Mucosa of stomach (tissue), 1 donor: ENCODE measurements at regions not wholly inside any gene's neighbourhood (a gene's known extent, or its start where the extent isn't known, plus 50 kb on each side); places are given as distances from the start of the nearest gene placed in this dataset.
"Not testable (repeated sequence)": the region's sequence is repeated elsewhere in the genome, so short reads cannot be mapped to it uniquely, and the experiment has no call there.

Source experiments
- H3K27me3 ChIP-seq: one replicate; pipeline ENCODE4 v1.7.0; 2013; ENCODE audit warnings: mild to moderate bottlenecking, low read length; ENCODE audit not compliant: control insufficient read depth, insufficient read depth
- H3K36me3 ChIP-seq: one replicate; pipeline ENCODE4 v1.7.0; 2013; ENCODE audit warnings: low read length; ENCODE audit not compliant: control insufficient read depth, insufficient read depth
- H3K4me1 ChIP-seq: one replicate; pipeline ENCODE4 v1.7.0; 2013; ENCODE audit warnings: mild to moderate bottlenecking, low read length; ENCODE audit not compliant: control insufficient read depth, insufficient read depth
- H3K4me3 ChIP-seq: one replicate; pipeline ENCODE4 v1.7.0; 2013; ENCODE audit warnings: low read length
- H3K9ac ChIP-seq: one replicate; pipeline ENCODE4 v1.7.0; 2013; ENCODE audit warnings: mild to moderate bottlenecking, low read length, moderate library complexity
- H3K9me3 ChIP-seq: one replicate; pipeline ENCODE4 v1.7.0; 2013; ENCODE audit warnings: mild to moderate bottlenecking, low read length, moderate library complexity; ENCODE audit not compliant: control insufficient read depth
- donor health status: Pancreatic carcinoma.

GRCh38 chr20:47921408-47921807 is 136.1 kb upstream of the SULF2 start:
- no peaks in the 10 kb centered on the region for H3K4me1 ChIP-seq
- no peaks in the 10 kb centered on the region for H3K9me3 ChIP-seq
- no peak overlapping the region for H3K9ac ChIP-seq
- no peaks in the 10 kb centered on the region for H3K36me3 ChIP-seq
- no peak overlapping the region for H3K4me3 ChIP-seq
- peaks cover 6% of the 10 kb centered on the region for H3K27me3 ChIP-seq

- Histone ChIP-seq H3K9ac (no peak overlapping the region), H3K36me3 (no peaks in the 10 kb centered on the region), H3K9me3 (no peaks in the 10 kb centered on the region), H3K4me3 (no peak overlapping the region), H3K4me1 (no peaks in the 10 kb centered on the region), H3K27me3 (no peaks in the 10 kb centered on the region)
Measured at GRCh38 chr20:47917549-47918070, 132.3 kb upstream of the SULF2 start.

DNA sequence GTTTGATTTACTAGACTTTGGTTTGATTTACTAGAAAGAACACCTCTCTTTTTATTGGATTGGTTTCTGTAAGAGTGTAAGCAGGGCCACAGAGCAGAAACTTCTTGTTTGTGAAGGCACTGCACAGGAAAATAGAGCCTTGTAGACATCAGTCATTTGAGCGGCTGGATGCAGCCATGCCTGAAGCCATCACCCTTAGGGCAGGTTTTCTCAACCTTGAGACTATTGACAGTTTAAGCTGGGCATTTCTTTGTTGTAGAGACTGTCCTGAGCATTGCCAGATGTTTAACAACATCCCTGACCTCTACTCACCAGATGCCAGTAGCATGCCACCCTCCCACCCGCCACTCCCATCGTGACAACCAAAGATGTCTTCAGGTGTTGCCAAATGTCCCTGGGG is 130.2 kb upstream of the SULF2 start:
- Histone ChIP-seq H3K36me3 (no peaks in the 10 kb centered on the region), H3K4me3 (no peak overlapping the region), H3K9ac (no peak overlapping the region), H3K27me3 (no peaks in the 10 kb centered on the region), H3K9me3 (no peaks in the 10 kb centered on the region), H3K4me1 (no peaks in the 10 kb centered on the region)

DNA sequence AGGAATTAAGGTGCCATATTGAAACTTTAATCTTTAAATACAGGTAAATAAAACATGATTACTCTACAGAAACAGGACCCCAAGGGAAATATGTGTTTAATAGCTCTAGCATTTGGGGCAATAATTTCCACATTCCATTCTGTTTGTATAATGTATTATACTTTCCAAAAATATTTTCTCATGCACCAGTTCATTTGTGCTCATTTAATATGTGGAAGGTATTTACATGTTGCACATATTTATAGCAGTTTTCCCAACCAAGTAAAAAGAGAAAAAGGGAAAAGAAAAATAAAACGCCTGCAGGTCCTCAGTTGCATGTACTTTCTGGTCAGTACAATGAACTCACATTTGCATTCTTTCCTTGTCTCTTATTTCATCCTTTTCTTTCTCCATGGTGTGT is 129.5 kb upstream of the SULF2 start:
- Histone ChIP-seq H3K27me3 (no peaks in the 10 kb centered on the region), H3K4me1 (no peaks in the 10 kb centered on the region), H3K9me3 (no peaks in the 10 kb centered on the region), H3K4me3 (no peak overlapping the region), H3K9ac (no peak overlapping the region), H3K36me3 (no peaks in the 10 kb centered on the region)

DNA sequence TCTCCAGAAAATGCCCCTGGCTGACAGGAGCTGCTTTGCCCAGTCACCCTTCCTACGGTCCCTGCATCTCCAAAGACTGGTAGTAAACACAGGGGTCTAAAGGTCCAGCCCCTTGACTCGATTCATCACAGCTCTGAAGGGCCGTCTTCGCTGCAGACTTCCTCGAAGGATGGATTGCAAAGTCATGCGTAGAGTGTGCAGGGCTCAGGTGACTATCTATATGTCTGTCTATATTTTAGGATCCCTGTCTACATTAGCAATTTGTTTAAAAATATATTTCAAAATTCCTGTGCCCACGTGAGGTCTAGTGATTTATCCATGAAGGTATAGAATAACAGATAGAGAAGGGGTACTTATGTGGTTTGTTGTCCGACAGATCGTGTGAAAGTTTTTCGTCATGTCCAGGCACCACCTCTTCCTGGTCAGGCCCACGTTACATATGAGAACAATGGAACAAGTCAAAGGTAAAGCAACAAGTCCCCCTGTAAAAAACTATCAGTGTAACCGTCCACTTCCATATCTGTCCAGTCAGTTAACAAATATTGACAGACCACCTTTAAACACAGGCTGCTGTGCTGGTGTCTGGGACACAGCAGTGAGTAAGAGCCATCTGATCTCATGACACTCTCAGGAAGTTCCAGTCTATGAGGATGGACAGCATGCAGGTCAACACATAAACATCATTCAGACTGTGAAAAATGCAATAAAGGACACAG is 127.7 kb upstream of the SULF2 start:
- not testable (repeated sequence) for H3K4me3 ChIP-seq

GRCh38 chr20:47912165-47912564 is 126.9 kb upstream of the SULF2 start:
- H3K36me3 ChIP-seq, H3K27me3 ChIP-seq, H3K4me1 ChIP-seq, H3K9ac ChIP-seq, H3K4me3 ChIP-seq, H3K9me3 ChIP-seq: not testable (repeated sequence)

More for the DNA sequence above, 127.7 kb upstream of the SULF2 start:
- H3K4me1 ChIP-seq, H3K27me3 ChIP-seq, H3K9me3 ChIP-seq, H3K36me3 ChIP-seq, H3K9ac ChIP-seq: not testable (repeated sequence)

DNA sequence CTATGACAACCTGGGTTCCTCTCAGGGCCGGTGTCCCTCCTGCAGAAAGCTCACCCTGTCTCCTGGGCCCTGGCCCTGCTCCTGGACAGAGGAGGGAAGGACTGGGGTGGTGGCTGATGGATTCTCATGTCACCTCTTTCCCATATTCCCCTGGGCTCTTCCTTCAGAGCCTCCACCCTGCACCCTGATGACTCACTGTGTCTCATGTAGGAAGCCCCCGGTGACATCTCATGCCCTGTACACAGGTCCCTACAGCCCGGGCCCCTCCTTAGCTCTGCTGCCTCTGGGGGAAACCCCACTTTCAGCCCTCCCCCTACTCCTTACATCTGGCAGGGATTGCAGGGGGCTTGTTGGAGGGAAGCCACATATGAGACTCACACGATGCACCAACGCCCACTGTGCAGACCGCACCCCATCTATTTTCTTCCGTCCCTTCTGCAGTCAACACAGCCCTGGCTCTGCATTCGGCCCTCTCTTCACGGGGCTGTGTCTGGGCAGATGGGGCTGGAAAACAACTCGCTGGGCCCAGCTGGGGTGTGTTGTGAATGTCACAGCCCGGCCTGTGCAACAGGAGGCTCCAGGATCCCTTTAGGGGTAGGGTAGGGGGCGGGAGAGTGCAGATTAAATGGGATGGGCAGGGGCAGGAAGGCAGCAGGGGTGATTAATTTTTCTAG is 124.6 kb upstream of the SULF2 start:
- not testable (repeated sequence) for H3K9me3 ChIP-seq, H3K4me3 ChIP-seq, H3K36me3 ChIP-seq, H3K4me1 ChIP-seq, H3K9ac ChIP-seq, H3K27me3 ChIP-seq

GRCh38 chr20:47908361-47909035 is 123.2 kb upstream of the SULF2 start:
- H3K9ac ChIP-seq, H3K36me3 ChIP-seq, H3K27me3 ChIP-seq, H3K4me1 ChIP-seq, H3K9me3 ChIP-seq, H3K4me3 ChIP-seq: not testable (repeated sequence)

DNA sequence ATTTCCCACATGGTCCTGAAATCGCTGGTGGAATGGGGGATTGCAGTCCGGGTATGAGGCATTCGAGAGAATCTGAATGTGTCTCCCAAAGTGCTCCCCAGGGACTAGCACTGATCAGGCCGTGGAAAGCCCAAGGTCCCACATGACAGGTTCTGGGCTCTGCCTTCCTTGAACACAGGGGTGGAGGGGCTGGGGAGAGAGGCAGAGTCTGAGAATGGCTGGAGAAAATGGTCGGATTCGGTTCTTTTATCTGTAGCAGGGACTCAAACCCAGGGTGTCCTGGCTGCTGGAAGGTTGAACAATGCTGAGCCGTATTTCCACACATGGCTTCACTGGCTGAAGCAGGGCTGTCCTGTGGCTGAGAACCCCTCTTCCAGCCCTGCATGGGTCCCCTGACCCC is 122.7 kb upstream of the SULF2 start:
- not testable (repeated sequence) for H3K27me3 ChIP-seq, H3K9me3 ChIP-seq, H3K4me1 ChIP-seq, H3K36me3 ChIP-seq, H3K9ac ChIP-seq, H3K4me3 ChIP-seq

GRCh38 chr20:47907031-47907675 is 121.9 kb upstream of the SULF2 start:
- H3K36me3 ChIP-seq: no peaks in the 10 kb centered on the region
- H3K27me3 ChIP-seq: no peaks in the 10 kb centered on the region
- H3K9me3 ChIP-seq: no peaks in the 10 kb centered on the region
- H3K4me1 ChIP-seq: no peaks in the 10 kb centered on the region
- no peak overlapping the region for H3K4me3 ChIP-seq
- H3K9ac ChIP-seq: no peak overlapping the region

- Histone ChIP-seq H3K9me3 (no peaks in the 10 kb centered on the region), H3K27me3 (no peaks in the 10 kb centered on the region)
Measured at GRCh38 chr20:47906348-47906660, 121.0 kb upstream of the SULF2 start.

More at GRCh38 chr20:47906348-47906660, 121.0 kb upstream of the SULF2 start:
- H3K4me3 ChIP-seq: no peak overlapping the region
- no peaks in the 10 kb centered on the region for H3K4me1 ChIP-seq
- no peak overlapping the region for H3K9ac ChIP-seq
- no peaks in the 10 kb centered on the region for H3K36me3 ChIP-seq
